ENCODE measurements at regions not wholly inside any gene's neighbourhood (a gene's known extent, or its start where the extent isn't known, plus 50 kb on each side); places are given as distances from the start of the nearest gene placed in this dataset.
A peak's percentile ranks its signal among the peaks of the same experiment; 100 is the strongest.

DNA sequence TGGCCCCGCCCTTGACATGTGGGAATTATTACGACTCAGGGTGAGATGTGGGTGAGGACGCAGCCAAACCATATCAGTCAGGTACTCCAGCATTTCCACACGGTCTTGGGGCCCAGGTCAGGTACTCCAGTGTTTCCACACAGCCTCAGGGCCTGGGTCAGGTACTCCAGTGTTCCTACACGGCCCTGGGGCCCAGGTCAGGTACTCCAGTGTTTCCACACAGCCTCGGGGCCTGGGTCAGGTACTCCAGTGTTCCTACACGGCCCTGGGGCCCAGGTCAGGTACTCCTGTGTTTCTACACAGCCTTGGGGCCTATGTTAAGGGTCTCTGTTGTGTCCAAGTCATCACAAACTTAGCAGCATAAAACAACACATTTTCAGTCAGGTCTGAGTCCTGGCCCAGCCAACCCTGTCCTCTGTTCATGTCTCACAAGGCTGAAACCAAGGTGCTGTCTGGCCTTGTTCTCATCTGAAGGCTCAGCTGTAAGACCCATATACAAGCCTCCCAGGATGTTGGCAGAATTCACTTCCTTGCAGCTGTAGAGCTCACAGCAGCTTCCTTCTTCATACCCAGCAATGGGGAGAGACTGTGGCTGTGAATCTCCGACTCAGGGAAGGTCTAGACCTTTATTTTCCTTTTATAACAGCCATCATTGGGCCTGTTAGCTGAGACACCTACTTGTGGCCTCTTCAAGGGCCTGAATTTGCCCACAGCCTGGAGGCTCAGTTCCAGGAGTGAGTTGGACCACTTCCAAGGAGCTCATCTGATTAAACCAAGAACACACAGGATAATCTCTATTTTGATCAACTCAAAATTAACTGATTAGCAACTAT, 107.6 kb upstream of the SFSWAP start:
- Mint-ChIP-seq H3K27me3 (ENCODE audit: insufficient read depth, low read depth) (peaks cover 9% of the 10 kb centered on the region), H3K27ac (peak overlapping the region; percentile 68), H3K9me3 (no peaks in the 10 kb centered on the region), H3K4me1 (peaks cover 60% of the 10 kb centered on the region), H3K4me3 (peak overlapping the region; percentile 1), H3K36me3 (no peaks in the 10 kb centered on the region)
- H3K9me3 ChIP-seq (ENCODE audit: low read depth), result no peaks in the 10 kb centered on the region
- TF ChIP-seq, protein P1, sequence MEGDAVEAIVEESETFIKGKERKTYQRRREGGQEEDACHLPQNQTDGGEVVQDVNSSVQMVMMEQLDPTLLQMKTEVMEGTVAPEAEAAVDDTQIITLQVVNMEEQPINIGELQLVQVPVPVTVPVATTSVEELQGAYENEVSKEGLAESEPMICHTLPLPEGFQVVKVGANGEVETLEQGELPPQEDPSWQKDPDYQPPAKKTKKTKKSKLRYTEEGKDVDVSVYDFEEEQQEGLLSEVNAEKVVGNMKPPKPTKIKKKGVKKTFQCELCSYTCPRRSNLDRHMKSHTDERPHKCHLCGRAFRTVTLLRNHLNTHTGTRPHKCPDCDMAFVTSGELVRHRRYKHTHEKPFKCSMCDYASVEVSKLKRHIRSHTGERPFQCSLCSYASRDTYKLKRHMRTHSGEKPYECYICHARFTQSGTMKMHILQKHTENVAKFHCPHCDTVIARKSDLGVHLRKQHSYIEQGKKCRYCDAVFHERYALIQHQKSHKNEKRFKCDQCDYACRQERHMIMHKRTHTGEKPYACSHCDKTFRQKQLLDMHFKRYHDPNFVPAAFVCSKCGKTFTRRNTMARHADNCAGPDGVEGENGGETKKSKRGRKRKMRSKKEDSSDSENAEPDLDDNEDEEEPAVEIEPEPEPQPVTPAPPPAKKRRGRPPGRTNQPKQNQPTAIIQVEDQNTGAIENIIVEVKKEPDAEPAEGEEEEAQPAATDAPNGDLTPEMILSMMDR (IDR thresholded peaks at IDR 0.05), result no peak
- TF ChIP-seq EZH2 (IDR thresholded peaks at IDR 0.05) (no peak), EZH2phosphoT487 (IDR thresholded peaks at IDR 0.05) (no peak)
- H2AFZ ChIP-seq (replicated peaks), result no peak overlapping the region
- no peaks in the 10 kb centered on the region for H3K36me3 ChIP-seq
- DNase-seq (ENCODE audit: low spot score), result no peak
- peak overlapping the region; percentile 44 for H3K27ac ChIP-seq
- peaks cover 12% of the 10 kb centered on the region for H3F3A ChIP-seq (ENCODE audit: low read depth)
- H3K27me3 ChIP-seq, result no peaks in the 10 kb centered on the region
- peak overlapping the region; percentile 54 for H3K4me2 ChIP-seq
- peak overlapping the region; percentile 7 for H3K4me3 ChIP-seq
- H3K79me2 ChIP-seq (ENCODE audit: low read depth), result no peaks in the 10 kb centered on the region
- peaks cover 26% of the 10 kb centered on the region for H3K4me1 ChIP-seq
- H4K20me1 ChIP-seq (ENCODE audit: low read depth), result no peaks in the 10 kb centered on the region
- H3K9ac ChIP-seq, result no peak overlapping the region

DNA sequence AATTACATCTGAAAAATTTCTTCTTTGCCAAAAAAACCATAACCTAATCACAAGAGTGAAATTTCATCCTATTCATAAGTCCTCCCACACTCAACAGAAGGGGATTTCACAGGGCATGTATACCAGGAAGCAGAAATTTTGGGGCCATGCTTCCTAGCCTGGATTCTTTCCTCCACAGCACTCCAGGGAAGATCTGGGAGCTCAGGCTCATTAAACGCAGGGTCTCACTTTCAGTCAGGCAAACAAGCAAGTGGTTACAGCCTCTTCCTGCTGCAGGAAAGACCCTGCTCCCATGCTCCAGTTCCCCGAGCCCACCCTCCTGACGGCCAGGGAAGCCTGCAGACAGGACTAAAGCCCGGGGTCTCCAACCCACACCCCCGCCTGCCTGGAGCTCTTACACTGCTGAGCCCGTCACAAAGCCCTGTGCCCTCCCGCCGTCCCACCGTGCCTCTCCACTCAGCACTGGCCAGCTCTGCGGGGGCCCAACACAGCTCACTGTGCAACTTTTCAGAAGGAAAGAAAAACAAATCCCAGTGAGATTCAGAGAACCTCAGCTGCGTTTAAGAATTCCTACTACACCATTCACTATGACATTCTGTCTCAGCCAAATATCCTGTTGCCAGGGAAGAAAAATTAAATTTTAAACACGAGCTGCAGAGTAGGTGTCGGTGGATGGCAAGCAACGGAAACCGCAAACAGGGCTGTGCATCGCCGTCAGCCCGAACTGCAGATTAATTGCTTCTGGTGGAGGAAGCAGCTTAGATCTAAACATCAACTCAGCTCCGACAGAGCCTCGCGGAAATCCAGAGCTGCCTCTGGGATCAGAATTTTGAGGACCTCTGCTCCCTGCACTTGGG, 106.7 kb upstream of the SFSWAP start:
- Histone ChIP-seq H2AFZ (replicated peaks) (peak overlapping the region; percentile 91), H3K27ac (peak overlapping the region; percentile 44), H3K9me3 (ENCODE audit: low read depth) (no peaks in the 10 kb centered on the region), H3K27me3 (no peaks in the 10 kb centered on the region), H3K4me3 (peak overlapping the region; percentile 7), H3K4me2 (peak overlapping the region; percentile 54), H3K79me2 (ENCODE audit: low read depth) (no peaks in the 10 kb centered on the region), H3K9ac (no peak overlapping the region), H3K36me3 (no peaks in the 10 kb centered on the region), H4K20me1 (ENCODE audit: low read depth) (no peaks in the 10 kb centered on the region), H3K4me1 (peaks cover 26% of the 10 kb centered on the region), H3F3A (ENCODE audit: low read depth) (peaks cover 12% of the 10 kb centered on the region)
- H3K4me3 Mint-ChIP-seq, result peak overlapping the region; percentile 73
- H3K36me3 Mint-ChIP-seq, result no peaks in the 10 kb centered on the region
- DNase-seq (ENCODE audit: low spot score), result peak; percentile 65
- TF ChIP-seq EZH2 (IDR thresholded peaks at IDR 0.05) (no peak), EZH2phosphoT487 (IDR thresholded peaks at IDR 0.05) (no peak)
- TF ChIP-seq, protein P1 (IDR thresholded peaks at IDR 0.05), result no peak
- H3K27me3 Mint-ChIP-seq (ENCODE audit: insufficient read depth, low read depth), result peaks cover 9% of the 10 kb centered on the region
- no peaks in the 10 kb centered on the region for H3K9me3 Mint-ChIP-seq
- H3K4me1 Mint-ChIP-seq, result peaks cover 59% of the 10 kb centered on the region
- peak overlapping the region; percentile 68 for H3K27ac Mint-ChIP-seq

- Mint-ChIP-seq H3K9me3 (no peaks in the 10 kb centered on the region), H3K36me3 (no peaks in the 10 kb centered on the region), H3K4me3 (peak overlapping the region; percentile 24), H3K27me3 (ENCODE audit: insufficient read depth, low read depth) (peaks cover 11% of the 10 kb centered on the region), H3K4me1 (peaks cover 60% of the 10 kb centered on the region), H3K27ac (peak overlapping the region; percentile 69)
- no peak overlapping the region for H2AFZ ChIP-seq (replicated peaks)
- H3K9me3 ChIP-seq (ENCODE audit: low read depth), result no peaks in the 10 kb centered on the region
- H3K4me3 ChIP-seq, result peak overlapping the region; percentile 7
- TF ChIP-seq EZH2 (IDR thresholded peaks at IDR 0.05) (no peak), EZH2phosphoT487 (IDR thresholded peaks at IDR 0.05) (no peak)
- TF ChIP-seq, protein P1 (IDR thresholded peaks at IDR 0.05), result no peak
- no peaks in the 10 kb centered on the region for H3K27me3 ChIP-seq
- H3K4me1 ChIP-seq, result peaks cover 29% of the 10 kb centered on the region
- H3K36me3 ChIP-seq, result no peaks in the 10 kb centered on the region
- no peak for DNase-seq (ENCODE audit: low spot score)
- no peak overlapping the region for H3K9ac ChIP-seq
- H3K4me2 ChIP-seq, result no peak overlapping the region
- no peaks in the 10 kb centered on the region for H4K20me1 ChIP-seq (ENCODE audit: low read depth)
- peaks cover 12% of the 10 kb centered on the region for H3F3A ChIP-seq (ENCODE audit: low read depth)
- no peaks in the 10 kb centered on the region for H3K79me2 ChIP-seq (ENCODE audit: low read depth)
- H3K27ac ChIP-seq, result no peak overlapping the region
Measured at GRCh38 chr12:131604859-131605258, 106.0 kb upstream of the SFSWAP start.
